HepG2 (cell line): ENCODE measurements at regions not wholly inside any gene's neighbourhood (a gene's known extent, or its start where the extent isn't known, plus 50 kb on each side); places are given as distances from the start of the nearest gene placed in this dataset.

Source experiments
- ATAC-seq: fragments of 200-7000 bp; cut with Tn5 transposase; 3 replicates; pipeline ENCODE4 v1.9.1; 2020; ENCODE audit warnings: mild to moderate bottlenecking, moderate library complexity
- BruUV-seq: library from RNA; stranded (reverse); fragments of 400-500 nt; replicated peaks from 2 replicates; lab custom pipeline; 2021; lab: Mats Ljungman, UMichigan
- CTCF ChIA-PET: fragments of 300-600 bp; formaldehyde crosslinking; extraction: SDS; loops from one replicate; lab custom pipeline; 2021; ENCODE audit warnings: low total read pairs, inconsistent platforms, low intra/inter-chr PET ratio; lab: Yijun Ruan, JAX
- POLR2A ChIA-PET: fragments of 350-600 bp; sonication (Branson Sonifier 250); formaldehyde crosslinking; loops from one replicate; lab custom pipeline; 2020; ENCODE audit warnings: antibody characterized with exemption, inconsistent platforms; lab: Yijun Ruan, JAX
- DNase-seq: peaks from one replicate; pipeline ENCODE4 v3.0.0-alpha.2; 2015; ENCODE audit warnings: low spot score
- FAIRE-seq: peaks from 3 replicates; lab custom pipeline; 2011; peaks lifted over from hg19 to GRCh38; lab: Jason Lieb, UNC
- H2AFZ ChIP-seq: one replicate; pipeline ENCODE4 v1.6.1; 2011; ENCODE audit warnings: low read length, inconsistent platforms
- H3K27ac ChIP-seq: fragments of 300-600 bp; 3 replicates; pipeline ENCODE4 v1.8.0; 2011; ENCODE audit warnings: mixed run types, mild to moderate bottlenecking, mixed read lengths, low read length, inconsistent platforms; ENCODE audit not compliant: insufficient read depth; ENCODE audit errors: extremely low read length
- H3K27me3 ChIP-seq, 2 experiments: fragments of 200-600 bp in 1 of 2; 2 replicates in 1 of 2; 3 replicates in 1 of 2; pipeline versions ENCODE4 v1.6.0 to v1.8.0; 2011; ENCODE audit warnings: low read length in 2 of 2, mild to moderate bottlenecking in 2 of 2, moderate library complexity in 2 of 2, inconsistent platforms in 1 of 2; ENCODE audit not compliant: insufficient read depth in 2 of 2, control insufficient read depth in 1 of 2
- H3K36me3 ChIP-seq, 2 experiments: fragments of 200-600 bp in 1 of 2; replicated peaks in 1 of 2; 2 replicates in 1 of 2; 3 replicates in 1 of 2; pipeline versions ENCODE4 v1.5.1 to v1.8.0; 2011; ENCODE audit warnings: low read length in 2 of 2, inconsistent platforms in 1 of 2; ENCODE audit not compliant: insufficient read depth in 2 of 2, control insufficient read depth in 1 of 2
- H3K4me1 ChIP-seq: 2 replicates; pipeline ENCODE4 v1.5.1; 2012; ENCODE audit warnings: low read length, inconsistent platforms; ENCODE audit not compliant: insufficient read depth
- H3K4me2 ChIP-seq: 2 replicates; pipeline ENCODE4 v1.6.0; 2011; ENCODE audit warnings: low read depth, low read length, inconsistent platforms
- H3K4me3 ChIP-seq, 3 experiments: fragments of 200-600 bp in 1 of 3; sonication (generic), shearing (Covaris generic) in 1 of 3; replicated peaks in 1 of 3; 2 replicates each; pipeline ENCODE4 v1.5.1; 2011 to 2016; ENCODE audit warnings: low read length in 3 of 3, inconsistent platforms in 2 of 3, low read depth in 2 of 3, mild to moderate bottlenecking in 2 of 3, control low read depth in 1 of 3, mixed read lengths in 1 of 3; ENCODE audit not compliant: insufficient read depth in 1 of 3
- H3K79me2 ChIP-seq: one replicate; pipeline ENCODE4 v1.6.1; 2011; ENCODE audit warnings: low read length, inconsistent platforms; ENCODE audit not compliant: insufficient read depth
- H3K9ac ChIP-seq: 2 replicates; pipeline ENCODE4 v1.6.0; 2011; ENCODE audit warnings: mild to moderate bottlenecking, low read depth, low read length, inconsistent platforms; ENCODE audit not compliant: insufficient read depth
- H3K9me3 ChIP-seq: 2 replicates; pipeline ENCODE4 v1.5.1; 2012; ENCODE audit warnings: mild to moderate bottlenecking, low read length
- H4K20me1 ChIP-seq: 2 replicates; pipeline ENCODE4 v1.6.0; 2011; ENCODE audit warnings: inconsistent platforms, mild to moderate bottlenecking, low read length, moderate library complexity; ENCODE audit not compliant: insufficient read depth
- ETV5 ChIP-seq: IDR thresholded peaks from 2 replicates; pipeline ENCODE4 v1.6.1; 2018; ENCODE audit warnings: missing biosample characterization, missing genetic modification reagents, inconsistent platforms, borderline replicate concordance
- HBP1 ChIP-seq: IDR thresholded peaks from 2 replicates; pipeline ENCODE4 v1.6.1; 2016; ENCODE audit warnings: low read depth, control low read depth
- HNF1B ChIP-seq: sonication (generic); formaldehyde crosslinking; IDR thresholded peaks from 2 replicates; pipeline ENCODE4 v1.5.1; 2020; ENCODE audit warnings: mild to moderate bottlenecking, moderate library complexity, missing genetic modification reagents
- IKZF1 ChIP-seq: fragments of 450-650 bp; IDR thresholded peaks from 2 replicates; pipeline ENCODE4 v1.7.1; 2016
- SNRNP70 ChIP-seq: fragments of 200-400 bp; formaldehyde crosslinking; IDR thresholded peaks from 2 replicates; pipeline ENCODE4 v1.6.1; 2017; ENCODE audit warnings: mild to moderate bottlenecking, low read depth, low read length, moderate library complexity
- TRAFD1 ChIP-seq: sonication (generic); formaldehyde crosslinking; IDR thresholded peaks from 2 replicates; pipeline ENCODE4 v1.5.1; 2020; ENCODE audit warnings: missing genetic modification reagents, mild to moderate bottlenecking, borderline replicate concordance
- ZBTB1 ChIP-seq: sonication (generic); formaldehyde crosslinking; IDR thresholded peaks from 2 replicates; pipeline ENCODE4 v1.4.0; 2020; ENCODE audit warnings: missing genetic modification reagents, borderline replicate concordance
- ZNF430 ChIP-seq: sonication (generic); formaldehyde crosslinking; IDR thresholded peaks from 2 replicates; pipeline ENCODE4 v1.9.0; 2021; ENCODE audit warnings: mild to moderate bottlenecking, missing genetic modification reagents
- ZNF530 ChIP-seq: sonication (generic); formaldehyde crosslinking; IDR thresholded peaks from 2 replicates; pipeline ENCODE4 v1.5.0; 2020; ENCODE audit warnings: low read depth, mild to moderate bottlenecking, missing genetic modification reagents
- in situ Hi-C: cut with HindIII; loops from 2 replicates; pipeline ENCODE4 v1.10.0; 2017; ENCODE audit warnings: low pct_unique_long_range_greater_than_20kb; ENCODE audit not compliant: extremely low pct_ligation_motif_present
- intact Hi-C: fragments of 100-400 bp; cut with micrococcal nuclease; formaldehyde crosslinking; loops from one replicate; pipeline ENCODE4 v1.10.0; 2022; ENCODE audit not compliant: unreplicated experiment

GRCh38 chr2:234747833-234748559, 203.8 kb upstream of the SH3BP4 start (continued):
- no peak for TF ChIP-seq SNRNP70
- 0 out of 2 replicates have a peak, but pooled peaks have one; percentile 25 for TF ChIP-seq HNF1B
- TF ChIP-seq ETV5: no peak
- no peak for TF ChIP-seq HBP1 (CRISPR knock-in tag)
- TF ChIP-seq TRAFD1 (CRISPR knock-in tag): no peak
- no peak for TF ChIP-seq ZNF530 (CRISPR knock-in tag)
- TF ChIP-seq ZNF430 (CRISPR knock-in tag): peak; percentile 83; the same call in 1 of the 2 replicates
- TF ChIP-seq IKZF1: no peak

GRCh38 chr2:234747032-234747431, 204.8 kb upstream of the SH3BP4 start:
- no peaks in the 10 kb centered on the region for H3K27me3 ChIP-seq
- no peak for TF ChIP-seq ZBTB1 (CRISPR knock-in tag)
- H3K27ac ChIP-seq: no peak overlapping the region
- no peak overlapping the region for H3K4me3 ChIP-seq
- H3K9me3 ChIP-seq: peaks cover 5% of the 10 kb centered on the region
- intact Hi-C loops (no loop called here), in situ Hi-C loops (no loop called here)
- H2AFZ ChIP-seq: no peak overlapping the region
- FAIRE-seq (no peak), DNase-seq (no peak), ATAC-seq (no peak)
- no peak overlapping the region for H3K4me2 ChIP-seq
- H3K79me2 ChIP-seq: no peaks in the 10 kb centered on the region
- H3K4me1 ChIP-seq: peaks cover 16% of the 10 kb centered on the region
- H3K9ac ChIP-seq: no peak overlapping the region
- BruUV-seq: no TSS peak
- CTCF ChIA-PET: no interaction called here
- POLR2A ChIA-PET: no interaction called here
- H3K36me3 ChIP-seq: no peaks in the 10 kb centered on the region
- H4K20me1 ChIP-seq: no peaks in the 10 kb centered on the region
